Uterus (tissue), 3 donors: ENCODE measurements at regions not wholly inside any gene's neighbourhood (a gene's known extent, or its start where the extent isn't known, plus 50 kb on each side); places are given as distances from the start of the nearest gene placed in this dataset.

Source experiments
- DNase-seq, 2 donors: peaks; one replicate each; pipeline ENCODE4 v3.0.0-alpha.2; 2019 to 2020
- H3K27ac ChIP-seq, 2 donors: fragments of 200-600 bp; sonication (generic); 1 replicate in 1 of 2; 2 replicates in 1 of 2; pipeline ENCODE4 v1.5.1; 2016 to 2018
- H3K27me3 ChIP-seq, 2 donors: fragments of 200-600 bp; sonication (generic); one replicate each; pipeline ENCODE4 v1.5.1; 2018 to 2019; ENCODE audit warnings: control low read depth in 1 of 2
- H3K36me3 ChIP-seq, 2 donors: fragments of 200-600 bp; sonication (generic); one replicate each; pipeline ENCODE4 v1.5.1; 2019; ENCODE audit warnings: control low read depth in 1 of 2
- H3K4me1 ChIP-seq, 2 donors: fragments of 200-600 bp; sonication (generic); one replicate each; pipeline ENCODE4 v1.5.1; 2018 to 2019; ENCODE audit warnings: control low read depth in 1 of 2
- H3K4me3 ChIP-seq, 2 donors: fragments of 200-600 bp; sonication (generic); 1 replicate in 1 of 2; 2 replicates in 1 of 2; pipeline ENCODE4 v1.5.1; 2018 to 2019; ENCODE audit warnings: mild to moderate bottlenecking in 1 of 2
- H3K9me3 ChIP-seq, 2 donors: fragments of 200-600 bp; sonication (generic); one replicate each; pipeline ENCODE4 v1.5.1; 2019; ENCODE audit warnings: control low read depth in 1 of 2
- POLR2A ChIP-seq, 2 donors: fragments of 450-650 bp; IDR thresholded peaks; one replicate each; pipeline ENCODE4 v1.6.1; 2016; ENCODE audit warnings: antibody characterized with exemption in 2 of 2, mild to moderate bottlenecking in 1 of 2, moderate library complexity in 1 of 2
- intact Hi-C: fragments of 100-400 bp; cut with DNase I; formaldehyde crosslinking; loops from one replicate; pipeline ENCODE4 v1.15.1; 2023; ENCODE audit warnings: low total_unique reads
- TF ChIP-seq, protein P1 (sequence below), 4 experiments: fragments of 200-600 bp in 2 of 4; fragments of 450-650 bp in 2 of 4; sonication (generic) in 2 of 4; IDR thresholded peaks; one replicate each; pipeline ENCODE4 v1.5.1; 2016 to 2019; ENCODE audit warnings: antibody characterized with exemption in 4 of 4, mild to moderate bottlenecking in 2 of 4, moderate library complexity in 1 of 4
- donor health status: DM: yes; HTN: yes; CAD: no.

DNA sequence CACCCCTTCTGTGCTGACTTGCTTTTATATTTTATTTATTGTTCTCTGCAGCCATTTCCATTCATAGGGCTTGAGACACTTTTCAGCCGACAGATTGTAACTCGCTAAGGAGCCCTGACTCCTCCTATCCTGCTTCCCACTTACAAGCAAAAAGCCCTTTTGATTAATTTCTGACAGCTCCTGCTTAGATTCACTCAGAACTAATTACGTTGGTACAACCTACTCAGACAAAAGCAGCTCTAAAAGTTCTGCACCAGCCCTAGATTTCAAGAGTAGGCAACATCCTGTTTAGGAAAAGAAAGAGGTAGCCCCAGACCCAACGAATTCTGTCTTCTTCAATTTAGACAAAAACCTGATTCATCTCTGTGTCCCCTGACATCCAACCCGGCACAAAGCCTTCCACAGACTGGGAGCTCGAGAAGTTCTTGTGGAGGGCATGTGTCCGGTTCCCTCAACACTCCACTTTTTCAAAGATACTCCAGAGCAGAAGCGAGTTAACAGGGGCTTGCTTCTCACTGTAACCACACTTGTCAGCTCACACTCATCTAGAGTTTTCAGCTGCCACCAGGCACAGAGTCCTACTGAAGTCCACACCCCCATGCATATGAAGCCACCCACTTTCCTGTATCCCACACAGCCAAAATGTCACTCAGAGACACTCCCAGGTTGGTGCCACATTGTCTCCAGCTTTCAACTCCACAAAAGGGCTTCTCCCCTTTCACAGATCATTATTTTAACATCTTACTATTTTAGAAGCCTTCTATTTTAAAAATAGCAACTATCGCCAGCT lies 113.6 kb upstream of the NFE2L3 start:
- intact Hi-C loops = no loop called here
- H3K4me1 ChIP-seq = no peaks in the 10 kb centered on the region
- TF ChIP-seq, protein P1, sequence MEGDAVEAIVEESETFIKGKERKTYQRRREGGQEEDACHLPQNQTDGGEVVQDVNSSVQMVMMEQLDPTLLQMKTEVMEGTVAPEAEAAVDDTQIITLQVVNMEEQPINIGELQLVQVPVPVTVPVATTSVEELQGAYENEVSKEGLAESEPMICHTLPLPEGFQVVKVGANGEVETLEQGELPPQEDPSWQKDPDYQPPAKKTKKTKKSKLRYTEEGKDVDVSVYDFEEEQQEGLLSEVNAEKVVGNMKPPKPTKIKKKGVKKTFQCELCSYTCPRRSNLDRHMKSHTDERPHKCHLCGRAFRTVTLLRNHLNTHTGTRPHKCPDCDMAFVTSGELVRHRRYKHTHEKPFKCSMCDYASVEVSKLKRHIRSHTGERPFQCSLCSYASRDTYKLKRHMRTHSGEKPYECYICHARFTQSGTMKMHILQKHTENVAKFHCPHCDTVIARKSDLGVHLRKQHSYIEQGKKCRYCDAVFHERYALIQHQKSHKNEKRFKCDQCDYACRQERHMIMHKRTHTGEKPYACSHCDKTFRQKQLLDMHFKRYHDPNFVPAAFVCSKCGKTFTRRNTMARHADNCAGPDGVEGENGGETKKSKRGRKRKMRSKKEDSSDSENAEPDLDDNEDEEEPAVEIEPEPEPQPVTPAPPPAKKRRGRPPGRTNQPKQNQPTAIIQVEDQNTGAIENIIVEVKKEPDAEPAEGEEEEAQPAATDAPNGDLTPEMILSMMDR (IDR thresholded peaks at IDR 0.05) = no peak
- TF ChIP-seq POLR2A (IDR thresholded peaks at IDR 0.05) = no peak
- H3K27me3 ChIP-seq = no peaks in the 10 kb centered on the region
- DNase-seq = no peak
- no peak overlapping the region for H3K27ac ChIP-seq
- H3K4me3 ChIP-seq = no peak overlapping the region
- H3K36me3 ChIP-seq = no peaks in the 10 kb centered on the region
- no peaks in the 10 kb centered on the region for H3K9me3 ChIP-seq

DNA sequence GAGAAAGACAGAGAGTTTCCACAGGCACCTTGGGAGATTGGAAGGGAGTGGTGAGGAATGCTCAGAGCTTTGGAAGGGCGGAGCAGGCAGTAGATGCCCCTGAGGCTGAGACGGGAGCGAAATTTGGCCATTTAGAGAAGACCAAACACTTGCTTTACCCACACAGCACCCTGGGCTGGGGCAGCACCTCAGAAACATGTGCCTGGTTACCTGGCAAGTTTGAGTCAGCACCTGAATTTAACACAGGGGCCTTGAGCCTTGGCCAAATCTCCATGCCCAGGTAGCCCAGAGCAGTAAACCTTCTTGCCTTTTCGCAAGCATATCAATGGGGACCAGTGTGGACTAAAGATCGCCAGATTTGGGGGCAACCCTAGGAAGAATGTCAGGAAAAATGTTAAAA lies 111.9 kb upstream of the NFE2L3 start:
- no peak overlapping the region for H3K4me3 ChIP-seq
- intact Hi-C loops = no loop called here
- H3K36me3 ChIP-seq = no peaks in the 10 kb centered on the region
- DNase-seq = no peak
- TF ChIP-seq, protein P1 (IDR thresholded peaks at IDR 0.05) = no peak
- TF ChIP-seq POLR2A (IDR thresholded peaks at IDR 0.05) = no peak
- no peaks in the 10 kb centered on the region for H3K27me3 ChIP-seq
- no peaks in the 10 kb centered on the region for H3K9me3 ChIP-seq
- no peaks in the 10 kb centered on the region for H3K4me1 ChIP-seq
- H3K27ac ChIP-seq = no peak overlapping the region

DNA sequence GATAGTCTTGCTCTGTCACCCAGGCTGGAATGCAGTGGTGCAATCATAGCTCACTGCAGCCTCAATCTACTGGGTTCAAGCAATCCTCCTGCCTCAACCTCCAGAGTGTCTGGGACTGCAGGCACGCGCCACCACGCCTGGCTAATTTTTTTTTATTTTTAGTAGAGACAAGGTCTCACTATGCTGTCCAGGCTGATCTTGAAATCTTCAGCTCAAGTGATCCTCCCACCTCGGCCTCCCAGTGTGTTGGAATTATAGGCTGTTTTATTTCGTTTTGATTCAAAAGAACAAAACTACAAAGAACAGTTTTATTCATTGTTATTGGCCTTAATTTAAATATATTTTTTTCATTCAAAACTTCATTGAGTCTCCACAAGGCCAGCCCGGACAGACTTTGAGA lies 109.8 kb upstream of the NFE2L3 start:
- H3K4me1 ChIP-seq = no peaks in the 10 kb centered on the region
- H3K27ac ChIP-seq = no peak overlapping the region
- H3K4me3 ChIP-seq = no peak overlapping the region
- no peak for DNase-seq
- TF ChIP-seq, protein P1 (IDR thresholded peaks at IDR 0.05) = no peak
- no peak for TF ChIP-seq POLR2A (IDR thresholded peaks at IDR 0.05)
- H3K27me3 ChIP-seq = no peaks in the 10 kb centered on the region
- H3K9me3 ChIP-seq = no peaks in the 10 kb centered on the region
- no peaks in the 10 kb centered on the region for H3K36me3 ChIP-seq
- intact Hi-C loops = no loop called here

DNA sequence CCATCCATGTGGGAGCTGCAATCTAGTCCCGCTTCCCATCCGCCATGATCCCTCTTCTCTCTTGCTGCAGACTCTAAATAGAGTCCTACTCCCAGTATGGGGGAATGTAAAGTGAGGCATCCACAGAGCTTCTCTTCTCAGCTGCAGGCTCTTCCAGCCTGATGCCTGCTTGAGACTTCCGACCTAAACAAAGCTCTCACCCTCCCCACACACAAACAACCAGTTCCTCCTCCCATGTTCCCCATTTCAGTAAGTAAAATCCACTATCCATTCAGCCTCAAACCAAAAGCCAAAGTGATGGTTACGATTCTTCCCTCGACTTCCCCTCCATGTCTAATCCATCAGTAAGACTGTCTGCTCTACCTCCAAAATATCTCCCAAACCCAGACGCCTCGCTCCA lies 108.2 kb upstream of the NFE2L3 start:
- no peaks in the 10 kb centered on the region for H3K9me3 ChIP-seq
- H3K27ac ChIP-seq = no peak overlapping the region
- intact Hi-C loops = no loop called here
- no peaks in the 10 kb centered on the region for H3K27me3 ChIP-seq
- no peak overlapping the region for H3K4me3 ChIP-seq
- no peak for TF ChIP-seq POLR2A (IDR thresholded peaks at IDR 0.05)
- TF ChIP-seq, protein P1 (IDR thresholded peaks at IDR 0.05) = no peak
- no peaks in the 10 kb centered on the region for H3K36me3 ChIP-seq
- DNase-seq = no peak
- no peaks in the 10 kb centered on the region for H3K4me1 ChIP-seq

DNA sequence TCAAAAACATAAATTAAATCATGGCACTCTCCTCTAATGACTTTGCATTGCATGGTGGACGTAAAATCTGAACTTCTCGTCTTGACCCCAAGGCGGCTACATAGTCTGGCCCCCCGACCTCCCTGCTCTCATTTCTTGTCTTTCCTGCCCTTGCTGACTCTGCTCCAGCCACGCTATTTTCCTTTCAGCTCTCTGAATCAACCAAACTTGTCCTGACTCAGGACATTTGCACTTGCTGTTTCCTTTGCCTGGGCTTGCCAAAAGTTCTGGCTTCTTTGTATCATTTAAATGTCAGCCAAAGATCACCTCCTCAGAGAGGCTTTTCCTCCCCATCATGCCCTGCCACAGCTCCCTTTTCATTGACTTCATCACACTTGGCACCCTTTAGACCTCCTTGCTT lies 107.7 kb upstream of the NFE2L3 start:
- H3K27ac ChIP-seq = no peak overlapping the region
- no peaks in the 10 kb centered on the region for H3K4me1 ChIP-seq
- no peaks in the 10 kb centered on the region for H3K27me3 ChIP-seq
- no peak for TF ChIP-seq POLR2A (IDR thresholded peaks at IDR 0.05)
- TF ChIP-seq, protein P1 (IDR thresholded peaks at IDR 0.05) = no peak
- H3K4me3 ChIP-seq = no peak overlapping the region
- intact Hi-C loops = no loop called here
- H3K9me3 ChIP-seq = no peaks in the 10 kb centered on the region
- DNase-seq = no peak
- H3K36me3 ChIP-seq = no peaks in the 10 kb centered on the region
